SK-N-SH (cell line): ENCODE measurements at regions not wholly inside any gene's neighbourhood (a gene's known extent, or its start where the extent isn't known, plus 50 kb on each side); places are given as distances from the start of the nearest gene placed in this dataset.

Source experiments
- EP300 ChIP-seq, 2 experiments: IDR thresholded peaks; 2 replicates each; pipeline versions ENCODE4 v1.4.0 to v1.6.1; 2012; ENCODE audit warnings: borderline replicate concordance in 1 of 2, low read depth in 1 of 2, low read length in 1 of 2
- GATA2 ChIP-seq: sonication (generic); formaldehyde crosslinking; IDR thresholded peaks from 2 replicates; pipeline ENCODE4 v1.5.0; 2020; ENCODE audit warnings: mild to moderate bottlenecking, missing genetic modification reagents
- JUND ChIP-seq: IDR thresholded peaks from 2 replicates; pipeline ENCODE4 v1.4.0; 2012
- POLR2AphosphoS5 ChIP-seq: IDR thresholded peaks from 2 replicates; pipeline ENCODE4 v1.6.1; 2012; ENCODE audit warnings: low read depth, low read length
- RFX5 ChIP-seq: IDR thresholded peaks from 2 replicates; pipeline ENCODE4 v1.6.1; 2012; ENCODE audit warnings: mild to moderate bottlenecking, improper control_type of control experiment, low read length
- TAF1 ChIP-seq: IDR thresholded peaks from 2 replicates; pipeline ENCODE4 v1.6.1; 2012; ENCODE audit warnings: low read depth, mild to moderate bottlenecking, low read length, moderate library complexity, borderline replicate concordance
- TCF12 ChIP-seq: IDR thresholded peaks from 2 replicates; pipeline ENCODE4 v1.4.0; 2012
- TEAD4 ChIP-seq: IDR thresholded peaks from 2 replicates; pipeline ENCODE4 v1.4.0; 2012; ENCODE audit warnings: mild to moderate bottlenecking, borderline replicate concordance; ENCODE audit not compliant: insufficient read depth
- TF ChIP-seq, protein P1 (sequence below): fragments of 200-600 bp; sonication (generic); IDR thresholded peaks from 2 replicates; pipeline ENCODE4 v1.6.1; 2017; ENCODE audit warnings: antibody characterized with exemption, mild to moderate bottlenecking, moderate library complexity
- TF ChIP-seq, protein P2 (sequence below): IDR thresholded peaks from 2 replicates; pipeline ENCODE4 v1.4.0; 2012; ENCODE audit warnings: low read depth
- TF ChIP-seq, protein P3 (sequence below): IDR thresholded peaks from 2 replicates; pipeline ENCODE4 v1.6.1; 2012; ENCODE audit warnings: mild to moderate bottlenecking, low read depth, low read length, moderate library complexity
- TF ChIP-seq, protein P4 (sequence below): fragments of 150-350 bp; IDR thresholded peaks from 2 replicates; pipeline ENCODE4 v1.6.1; 2017; ENCODE audit warnings: antibody characterized with exemption, low read length, low read depth, borderline replicate concordance

DNA sequence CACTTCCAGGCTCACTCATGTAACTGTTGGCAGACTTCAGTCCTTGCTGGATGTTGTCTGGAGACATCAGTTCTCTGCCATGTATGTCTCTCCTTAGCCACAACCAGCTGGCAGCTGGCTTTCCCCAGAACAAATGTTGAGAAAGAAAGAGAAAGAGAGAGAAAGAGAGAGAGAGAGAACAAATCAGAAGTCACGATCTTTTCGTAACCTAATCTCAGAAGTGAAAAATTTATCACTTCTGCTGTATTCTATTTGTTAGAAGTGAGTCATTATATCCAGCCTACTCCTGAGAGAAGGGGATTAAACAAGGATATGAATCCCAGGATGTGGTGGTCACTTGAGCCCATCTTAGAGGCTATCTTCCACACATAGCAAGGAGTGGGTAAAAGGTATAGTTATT is 101.2 kb downstream of the BTG1 start:
- TF ChIP-seq JUND (no peak), EP300 (IDR thresholded peaks at IDR 0.05; ENCODE audit: borderline replicate concordance in 1 of 2, low read depth in 1 of 2, low read length in 1 of 2) (no peak), TAF1 (no peak), POLR2AphosphoS5 (no peak), TEAD4 (no peak), TCF12 (no peak), GATA2 (CRISPR knock-in tag) (no peak), RFX5 (no peak)
- TF ChIP-seq, protein P1, sequence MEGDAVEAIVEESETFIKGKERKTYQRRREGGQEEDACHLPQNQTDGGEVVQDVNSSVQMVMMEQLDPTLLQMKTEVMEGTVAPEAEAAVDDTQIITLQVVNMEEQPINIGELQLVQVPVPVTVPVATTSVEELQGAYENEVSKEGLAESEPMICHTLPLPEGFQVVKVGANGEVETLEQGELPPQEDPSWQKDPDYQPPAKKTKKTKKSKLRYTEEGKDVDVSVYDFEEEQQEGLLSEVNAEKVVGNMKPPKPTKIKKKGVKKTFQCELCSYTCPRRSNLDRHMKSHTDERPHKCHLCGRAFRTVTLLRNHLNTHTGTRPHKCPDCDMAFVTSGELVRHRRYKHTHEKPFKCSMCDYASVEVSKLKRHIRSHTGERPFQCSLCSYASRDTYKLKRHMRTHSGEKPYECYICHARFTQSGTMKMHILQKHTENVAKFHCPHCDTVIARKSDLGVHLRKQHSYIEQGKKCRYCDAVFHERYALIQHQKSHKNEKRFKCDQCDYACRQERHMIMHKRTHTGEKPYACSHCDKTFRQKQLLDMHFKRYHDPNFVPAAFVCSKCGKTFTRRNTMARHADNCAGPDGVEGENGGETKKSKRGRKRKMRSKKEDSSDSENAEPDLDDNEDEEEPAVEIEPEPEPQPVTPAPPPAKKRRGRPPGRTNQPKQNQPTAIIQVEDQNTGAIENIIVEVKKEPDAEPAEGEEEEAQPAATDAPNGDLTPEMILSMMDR = no peak
- TF ChIP-seq, protein P2, sequence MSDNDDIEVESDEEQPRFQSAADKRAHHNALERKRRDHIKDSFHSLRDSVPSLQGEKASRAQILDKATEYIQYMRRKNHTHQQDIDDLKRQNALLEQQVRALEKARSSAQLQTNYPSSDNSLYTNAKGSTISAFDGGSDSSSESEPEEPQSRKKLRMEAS = no peak
- TF ChIP-seq, protein P3, sequence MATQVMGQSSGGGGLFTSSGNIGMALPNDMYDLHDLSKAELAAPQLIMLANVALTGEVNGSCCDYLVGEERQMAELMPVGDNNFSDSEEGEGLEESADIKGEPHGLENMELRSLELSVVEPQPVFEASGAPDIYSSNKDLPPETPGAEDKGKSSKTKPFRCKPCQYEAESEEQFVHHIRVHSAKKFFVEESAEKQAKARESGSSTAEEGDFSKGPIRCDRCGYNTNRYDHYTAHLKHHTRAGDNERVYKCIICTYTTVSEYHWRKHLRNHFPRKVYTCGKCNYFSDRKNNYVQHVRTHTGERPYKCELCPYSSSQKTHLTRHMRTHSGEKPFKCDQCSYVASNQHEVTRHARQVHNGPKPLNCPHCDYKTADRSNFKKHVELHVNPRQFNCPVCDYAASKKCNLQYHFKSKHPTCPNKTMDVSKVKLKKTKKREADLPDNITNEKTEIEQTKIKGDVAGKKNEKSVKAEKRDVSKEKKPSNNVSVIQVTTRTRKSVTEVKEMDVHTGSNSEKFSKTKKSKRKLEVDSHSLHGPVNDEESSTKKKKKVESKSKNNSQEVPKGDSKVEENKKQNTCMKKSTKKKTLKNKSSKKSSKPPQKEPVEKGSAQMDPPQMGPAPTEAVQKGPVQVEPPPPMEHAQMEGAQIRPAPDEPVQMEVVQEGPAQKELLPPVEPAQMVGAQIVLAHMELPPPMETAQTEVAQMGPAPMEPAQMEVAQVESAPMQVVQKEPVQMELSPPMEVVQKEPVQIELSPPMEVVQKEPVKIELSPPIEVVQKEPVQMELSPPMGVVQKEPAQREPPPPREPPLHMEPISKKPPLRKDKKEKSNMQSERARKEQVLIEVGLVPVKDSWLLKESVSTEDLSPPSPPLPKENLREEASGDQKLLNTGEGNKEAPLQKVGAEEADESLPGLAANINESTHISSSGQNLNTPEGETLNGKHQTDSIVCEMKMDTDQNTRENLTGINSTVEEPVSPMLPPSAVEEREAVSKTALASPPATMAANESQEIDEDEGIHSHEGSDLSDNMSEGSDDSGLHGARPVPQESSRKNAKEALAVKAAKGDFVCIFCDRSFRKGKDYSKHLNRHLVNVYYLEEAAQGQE = no peak
- TF ChIP-seq, protein P4, sequence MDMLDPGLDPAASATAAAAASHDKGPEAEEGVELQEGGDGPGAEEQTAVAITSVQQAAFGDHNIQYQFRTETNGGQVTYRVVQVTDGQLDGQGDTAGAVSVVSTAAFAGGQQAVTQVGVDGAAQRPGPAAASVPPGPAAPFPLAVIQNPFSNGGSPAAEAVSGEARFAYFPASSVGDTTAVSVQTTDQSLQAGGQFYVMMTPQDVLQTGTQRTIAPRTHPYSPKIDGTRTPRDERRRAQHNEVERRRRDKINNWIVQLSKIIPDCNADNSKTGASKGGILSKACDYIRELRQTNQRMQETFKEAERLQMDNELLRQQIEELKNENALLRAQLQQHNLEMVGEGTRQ = no peak
